Fibroblast of mammary gland (primary cell): ENCODE measurements at regions not wholly inside any gene's neighbourhood (a gene's known extent, or its start where the extent isn't known, plus 50 kb on each side); places are given as distances from the start of the nearest gene placed in this dataset.

Source experiments
- DNase-seq: peaks from one replicate; pipeline ENCODE4 v3.0.0-alpha.2; 2010; ENCODE audit warnings: low read depth
- H3K4me3 ChIP-seq: 2 replicates; pipeline ENCODE4 v1.5.1; 2011; ENCODE audit warnings: low read depth, mild to moderate bottlenecking, low read length, moderate library complexity; ENCODE audit not compliant: control insufficient read depth
- CTCF ChIP-seq: conservative IDR thresholded peaks from 2 replicates; pipeline ENCODE4 v1.5.1; 2011; ENCODE audit warnings: low read depth, low read length, inconsistent platforms; ENCODE audit not compliant: control insufficient read depth, insufficient read depth

- DNase-seq, result no peak
- no peak for TF ChIP-seq CTCF
- H3K4me3 ChIP-seq, result no peak overlapping the region
Measured at GRCh38 chr12:5369298-5369697, 62.6 kb upstream of the NTF3 start.

DNA sequence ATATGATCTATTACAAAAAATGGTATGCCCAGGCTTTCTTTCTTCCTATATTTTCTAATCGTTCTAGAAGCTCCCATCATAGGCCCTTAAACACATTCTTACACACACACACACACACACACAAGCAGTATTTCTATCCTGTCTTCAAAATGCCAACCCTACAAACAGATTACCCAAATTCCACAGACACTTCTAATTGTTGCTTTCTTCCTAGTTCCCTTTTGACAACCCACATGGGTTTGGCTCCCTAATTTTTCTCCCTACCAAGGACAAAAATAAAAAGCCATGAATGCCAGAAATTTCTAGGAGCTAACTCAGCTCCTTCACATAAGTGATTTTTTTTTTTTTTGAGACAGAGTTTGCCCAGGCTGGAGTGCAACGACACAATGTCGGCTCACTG, 60.3 kb upstream of the NTF3 start:
- TF ChIP-seq CTCF, result no peak
- no peak for DNase-seq
- no peak overlapping the region for H3K4me3 ChIP-seq

GRCh38 chr12:5374713-5375112, 57.2 kb upstream of the NTF3 start:
- no peak overlapping the region for H3K4me3 ChIP-seq
- DNase-seq, result no peak
- no peak for TF ChIP-seq CTCF

GRCh38 chr12:5375547-5376295, 56.2 kb upstream of the NTF3 start:
- no peak for DNase-seq
- no peak overlapping the region for H3K4me3 ChIP-seq
- TF ChIP-seq CTCF, result no peak

GRCh38 chr12:5376591-5377207, 55.2 kb upstream of the NTF3 start:
- DNase-seq, result no peak
- TF ChIP-seq CTCF, result no peak
- H3K4me3 ChIP-seq, result no peak overlapping the region

DNA sequence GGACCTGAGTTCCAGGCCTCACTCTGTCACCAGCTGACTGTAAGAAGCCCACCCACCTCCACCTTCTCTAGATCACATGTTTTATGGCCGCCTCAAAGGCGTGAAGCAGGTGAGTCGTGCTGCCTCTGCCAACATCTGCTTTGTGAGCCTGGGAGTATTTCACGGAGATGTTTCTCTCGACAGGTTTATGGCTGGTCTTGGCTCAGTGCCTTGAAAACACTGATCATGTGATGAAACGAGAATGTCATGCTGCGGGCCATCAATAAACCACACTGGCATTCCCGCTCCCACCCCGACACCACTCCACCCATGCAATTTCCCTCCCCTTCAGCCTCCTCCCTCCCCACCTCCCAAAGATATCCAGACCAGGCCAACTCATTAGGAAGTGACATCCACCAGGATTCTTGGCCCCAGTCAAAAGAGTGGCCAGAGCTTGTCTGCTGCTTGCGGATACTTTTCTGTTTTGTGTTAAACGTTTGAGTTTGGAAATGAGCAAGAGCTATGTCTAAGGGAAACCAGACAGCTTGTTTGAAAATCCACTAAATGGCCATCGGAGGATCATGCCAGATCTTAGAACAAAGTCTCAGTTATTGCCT, 53.8 kb upstream of the NTF3 start:
- H3K4me3 ChIP-seq, result no peak overlapping the region
- DNase-seq, result no peak
- TF ChIP-seq CTCF, result no peak
